HCT116 (cell line): ENCODE measurements at regions not wholly inside any gene's neighbourhood (a gene's known extent, or its start where the extent isn't known, plus 50 kb on each side); places are given as distances from the start of the nearest gene placed in this dataset.

Experiments used
- ATAC-seq: fragments of 200-7000 bp; cut with Tn5 transposase; 2 replicates; pipeline ENCODE4 v1.9.1; 2020; ENCODE audit warnings: mild to moderate bottlenecking, moderate library complexity
- BruUV-seq: library from RNA; stranded (reverse); fragments of 400-500 nt; replicated peaks from 2 replicates; lab custom pipeline; 2021; lab: Mats Ljungman, UMichigan
- CTCF ChIA-PET: fragments of 300-600 bp; sonication (Branson Sonifier 250); formaldehyde crosslinking; loops from one replicate; lab custom pipeline; 2021; ENCODE audit warnings: antibody characterized with exemption; lab: Charles Lee
- POLR2A ChIA-PET: fragments of 300-600, 350-600 bp; sonication (Branson Sonifier 250); formaldehyde crosslinking; loops from one replicate; lab custom pipeline; 2021; ENCODE audit warnings: antibody characterized with exemption; lab: Charles Lee
- RAD21 ChIA-PET, 2 experiments: fragments of 300-600 bp; sonication (Branson Sonifier 250); formaldehyde crosslinking; loops; one replicate each; lab custom pipeline; 2023; ENCODE audit warnings: low total read pairs in 2 of 2; ENCODE audit not compliant: uncharacterized antibody in 2 of 2, unreplicated experiment in 2 of 2, low non-redundant PET in 1 of 2; lab: Charles Lee
- DNase-seq: peaks from one replicate; pipeline ENCODE4 v3.0.0-alpha.2; 2010; ENCODE audit warnings: low read depth, low spot score
- H2AFZ ChIP-seq: fragments of 200-600 bp; shearing (Covaris generic), sonication (generic); 2 replicates; pipeline ENCODE4 v1.6.1; 2017; ENCODE audit warnings: low read depth, mixed run types, mixed read lengths, antibody characterized with exemption, low read length; ENCODE audit not compliant: poor library complexity, severe bottlenecking
- H3K27ac ChIP-seq: 2 replicates; pipeline ENCODE4 v1.5.1; 2012; ENCODE audit warnings: low read depth, low read length
- H3K27me3 ChIP-seq: fragments of 200-600 bp; sonication (generic); 2 replicates; pipeline ENCODE4 v1.6.1; 2016; ENCODE audit warnings: mixed run types, low read length, mixed read lengths; ENCODE audit not compliant: insufficient read depth
- H3K36me3 ChIP-seq, 2 experiments: fragments of 200-500 bp in 1 of 2; fragments of 200-600 bp in 1 of 2; sonication (Bioruptor generic) in 1 of 2; sonication (generic) in 1 of 2; 2 replicates each; pipeline versions ENCODE4 v1.5.1 to v1.6.1; 2014 to 2016; ENCODE audit warnings: low read length in 2 of 2, inconsistent platforms in 1 of 2, mixed read lengths in 1 of 2, mixed run types in 1 of 2; ENCODE audit not compliant: insufficient read depth in 2 of 2, control insufficient read depth in 1 of 2
- H3K4me1 ChIP-seq, 2 experiments: fragments of 200-600 bp in 1 of 2; sonication (generic) in 1 of 2; 2 replicates each; pipeline versions ENCODE4 v1.5.1 to v1.6.1; 2012 to 2017; ENCODE audit warnings: low read length in 2 of 2, inconsistent platforms in 1 of 2, mild to moderate bottlenecking in 1 of 2, mixed read lengths in 1 of 2, mixed run types in 1 of 2, moderate library complexity in 1 of 2; ENCODE audit not compliant: insufficient read depth in 2 of 2, control insufficient read depth in 1 of 2
- H3K4me2 ChIP-seq: fragments of 200-600 bp; sonication (generic); 2 replicates; pipeline ENCODE4 v1.6.1; 2017; ENCODE audit warnings: mixed run types, low read length, mixed read lengths
- H3K4me3 ChIP-seq, 2 experiments: fragments of 200-600 bp in 1 of 2; sonication (generic) in 1 of 2; replicated peaks in 1 of 2; 2 replicates each; pipeline ENCODE4 v1.5.1; 2011 to 2016; ENCODE audit warnings: low read length in 2 of 2, control low read depth in 1 of 2, low read depth in 1 of 2, mild to moderate bottlenecking in 1 of 2, mixed read lengths in 1 of 2, mixed run types in 1 of 2
- H3K79me2 ChIP-seq: fragments of 200-600 bp; sonication (generic); 2 replicates; pipeline ENCODE4 v1.6.1; 2017; ENCODE audit warnings: mild to moderate bottlenecking, mixed run types, low read length, moderate library complexity, mixed read lengths; ENCODE audit not compliant: insufficient read depth
- H3K9ac ChIP-seq: fragments of 200-600 bp; sonication (generic); 2 replicates; pipeline ENCODE4 v1.6.1; 2016; ENCODE audit warnings: low read length, mixed read lengths
- H3K9me2 ChIP-seq: fragments of 200-600 bp; sonication (generic), shearing (Covaris generic); 2 replicates; pipeline ENCODE4 v1.6.1; 2017; ENCODE audit warnings: mixed run types, mild to moderate bottlenecking, moderate library complexity; ENCODE audit not compliant: insufficient read depth
- H3K9me3 ChIP-seq, 2 experiments: fragments of 200-500 bp in 1 of 2; fragments of 200-600 bp in 1 of 2; sonication (Bioruptor generic) in 1 of 2; sonication (generic) in 1 of 2; 2 replicates each; pipeline ENCODE4 v1.6.1; 2014 to 2017; ENCODE audit warnings: low read length in 2 of 2, mixed read lengths in 2 of 2, inconsistent platforms in 1 of 2, low read depth in 1 of 2, mild to moderate bottlenecking in 1 of 2, mixed run types in 1 of 2, moderate library complexity in 1 of 2; ENCODE audit not compliant: control insufficient read depth in 1 of 2, insufficient read depth in 1 of 2
- H4K20me1 ChIP-seq: fragments of 200-600 bp; sonication (generic), shearing (Covaris generic); 2 replicates; pipeline ENCODE4 v1.6.1; 2017; ENCODE audit warnings: mixed run types, mild to moderate bottlenecking, moderate library complexity; ENCODE audit not compliant: insufficient read depth
- ATF3 ChIP-seq: IDR thresholded peaks from 2 replicates; pipeline ENCODE4 v1.6.1; 2012
- CBX3 ChIP-seq: IDR thresholded peaks from 2 replicates; pipeline ENCODE4 v1.6.1; 2012; ENCODE audit warnings: low read depth
- CTCF ChIP-seq, 3 experiments: fragments of 200-600 bp in 1 of 3; sonication (generic) in 1 of 3; IDR thresholded peaks in 2 of 3; conservative IDR thresholded peaks in 1 of 3; 2 replicates each; pipeline ENCODE4 v1.5.1; 2012 to 2017; ENCODE audit warnings: low read depth in 2 of 3, low read length in 2 of 3, antibody characterized with exemption in 1 of 3, borderline replicate concordance in 1 of 3, control low read depth in 1 of 3, mild to moderate bottlenecking in 1 of 3, mixed read lengths in 1 of 3, mixed run types in 1 of 3, moderate library complexity in 1 of 3; ENCODE audit not compliant: insufficient read depth in 1 of 3
- EGR1 ChIP-seq: IDR thresholded peaks from 2 replicates; pipeline ENCODE4 v1.6.1; 2012; ENCODE audit warnings: low read depth
- ELF1 ChIP-seq: IDR thresholded peaks from 2 replicates; pipeline ENCODE4 v1.6.1; 2012; ENCODE audit warnings: low read depth, borderline replicate concordance
- EZH2phosphoT487 ChIP-seq: fragments of 200-600 bp; IDR thresholded peaks from 2 replicates; pipeline ENCODE4 v1.6.1; 2018; ENCODE audit warnings: antibody characterized with exemption, borderline replicate concordance
- FOSL1 ChIP-seq: IDR thresholded peaks from 2 replicates; pipeline ENCODE4 v1.6.1; 2012; ENCODE audit warnings: low read depth
- JUND ChIP-seq: IDR thresholded peaks from 2 replicates; pipeline ENCODE4 v1.6.1; 2012
- POLR2A ChIP-seq: IDR thresholded peaks from 2 replicates; pipeline ENCODE4 v1.7.0; 2011; ENCODE audit warnings: borderline replicate concordance; ENCODE audit not compliant: insufficient read depth, insufficient read length; ENCODE audit errors: extremely low read depth
- POLR2AphosphoS5 ChIP-seq: IDR thresholded peaks from 2 replicates; pipeline ENCODE4 v1.6.1; 2011; ENCODE audit warnings: mild to moderate bottlenecking, low read depth, low read length, moderate library complexity
- RAD21 ChIP-seq: IDR thresholded peaks from 2 replicates; pipeline ENCODE4 v1.6.1; 2012; ENCODE audit warnings: low read depth, mild to moderate bottlenecking
- SP1 ChIP-seq: IDR thresholded peaks from 2 replicates; pipeline ENCODE4 v1.6.1; 2012; ENCODE audit warnings: low read depth
- SRF ChIP-seq: IDR thresholded peaks from 2 replicates; pipeline ENCODE4 v1.6.1; 2012; ENCODE audit warnings: low read depth
- TCF7L2 ChIP-seq: IDR thresholded peaks from 2 replicates; pipeline ENCODE4 v1.7.0; 2011; ENCODE audit warnings: borderline replicate concordance, inconsistent platforms; ENCODE audit not compliant: insufficient read depth, insufficient read length; ENCODE audit errors: extremely low read depth
- YY1 ChIP-seq: IDR thresholded peaks from 2 replicates; pipeline ENCODE4 v1.6.1; 2011; ENCODE audit warnings: low read length, low read depth, moderate library complexity, mild to moderate bottlenecking; ENCODE audit not compliant: insufficient replicate concordance; ENCODE audit errors: extremely low read depth
- ZFX ChIP-seq: fragments of 450-650 bp; IDR thresholded peaks from 2 replicates; pipeline ENCODE4 v1.6.1; 2017
- ZNF274 ChIP-seq: fragments of 200-500 bp; sonication (Bioruptor generic); IDR thresholded peaks from 2 replicates; pipeline ENCODE4 v1.6.1; 2014; ENCODE audit warnings: mild to moderate bottlenecking, low read depth, low read length, inconsistent platforms
- intact Hi-C: fragments of 100-400 bp; cut with micrococcal nuclease; formaldehyde crosslinking; loops from 2 replicates; pipeline ENCODE4 v1.10.0; 2022
- TF ChIP-seq, protein P1 (sequence below): IDR thresholded peaks from 2 replicates; pipeline ENCODE4 v1.6.1; 2012; ENCODE audit warnings: low read depth

- CTCF ChIA-PET: no interaction called here
- Histone ChIP-seq H3K36me3 (no peaks in the 10 kb centered on the region), H3K27ac (no peak overlapping the region), H3K4me1 (no peaks in the 10 kb centered on the region), H3K27me3 (peaks cover 18% of the 10 kb centered on the region; the same call in 1 of the 2 replicates), H4K20me1 (no peaks in the 10 kb centered on the region), H3K9ac (no peak overlapping the region), H3K9me3 (no peaks in the 10 kb centered on the region), H3K79me2 (no peaks in the 10 kb centered on the region), H3K4me3 (no peak overlapping the region), H3K9me2 (no peaks in the 10 kb centered on the region), H2AFZ (no peak overlapping the region), H3K4me2 (no peak overlapping the region)
- DNase-seq (no peak), ATAC-seq (no peak)
- RAD21 ChIA-PET: no interaction called here
- POLR2A ChIA-PET: no interaction called here
- BruUV-seq: no TSS peak
- intact Hi-C loops: no loop called here
- no peak for TF ChIP-seq POLR2AphosphoS5
- TF ChIP-seq TCF7L2: no peak
- TF ChIP-seq CBX3: no peak
- no peak for TF ChIP-seq SRF
- TF ChIP-seq POLR2A: no peak
- TF ChIP-seq, protein P1, sequence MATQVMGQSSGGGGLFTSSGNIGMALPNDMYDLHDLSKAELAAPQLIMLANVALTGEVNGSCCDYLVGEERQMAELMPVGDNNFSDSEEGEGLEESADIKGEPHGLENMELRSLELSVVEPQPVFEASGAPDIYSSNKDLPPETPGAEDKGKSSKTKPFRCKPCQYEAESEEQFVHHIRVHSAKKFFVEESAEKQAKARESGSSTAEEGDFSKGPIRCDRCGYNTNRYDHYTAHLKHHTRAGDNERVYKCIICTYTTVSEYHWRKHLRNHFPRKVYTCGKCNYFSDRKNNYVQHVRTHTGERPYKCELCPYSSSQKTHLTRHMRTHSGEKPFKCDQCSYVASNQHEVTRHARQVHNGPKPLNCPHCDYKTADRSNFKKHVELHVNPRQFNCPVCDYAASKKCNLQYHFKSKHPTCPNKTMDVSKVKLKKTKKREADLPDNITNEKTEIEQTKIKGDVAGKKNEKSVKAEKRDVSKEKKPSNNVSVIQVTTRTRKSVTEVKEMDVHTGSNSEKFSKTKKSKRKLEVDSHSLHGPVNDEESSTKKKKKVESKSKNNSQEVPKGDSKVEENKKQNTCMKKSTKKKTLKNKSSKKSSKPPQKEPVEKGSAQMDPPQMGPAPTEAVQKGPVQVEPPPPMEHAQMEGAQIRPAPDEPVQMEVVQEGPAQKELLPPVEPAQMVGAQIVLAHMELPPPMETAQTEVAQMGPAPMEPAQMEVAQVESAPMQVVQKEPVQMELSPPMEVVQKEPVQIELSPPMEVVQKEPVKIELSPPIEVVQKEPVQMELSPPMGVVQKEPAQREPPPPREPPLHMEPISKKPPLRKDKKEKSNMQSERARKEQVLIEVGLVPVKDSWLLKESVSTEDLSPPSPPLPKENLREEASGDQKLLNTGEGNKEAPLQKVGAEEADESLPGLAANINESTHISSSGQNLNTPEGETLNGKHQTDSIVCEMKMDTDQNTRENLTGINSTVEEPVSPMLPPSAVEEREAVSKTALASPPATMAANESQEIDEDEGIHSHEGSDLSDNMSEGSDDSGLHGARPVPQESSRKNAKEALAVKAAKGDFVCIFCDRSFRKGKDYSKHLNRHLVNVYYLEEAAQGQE: no peak
- TF ChIP-seq EGR1: no peak
- no peak for TF ChIP-seq JUND
- TF ChIP-seq RAD21: no peak
- TF ChIP-seq ZNF274: no peak
- no peak for TF ChIP-seq CTCF (IDR thresholded peaks at IDR 0.05 in 2 of 3, conservative IDR thresholded peaks at IDR 0.05 in 1 of 3; ENCODE audit: borderline replicate concordance in 1 of 3, insufficient read depth in 1 of 3, low read depth in 2 of 3, low read length in 2 of 3)
- TF ChIP-seq FOSL1: no peak
- TF ChIP-seq EZH2phosphoT487: no peak
- no peak for TF ChIP-seq ZFX
- TF ChIP-seq ATF3: no peak
- TF ChIP-seq ELF1: no peak
- TF ChIP-seq SP1: no peak
- no peak for TF ChIP-seq YY1
These were observed 130.7 kb upstream of the SSTR4 start for GRCh38 chr20:22904386-22904785.
